ENCODE measurements at regions not wholly inside any gene's neighbourhood (a gene's known extent, or its start where the extent isn't known, plus 50 kb on each side); places are given as distances from the start of the nearest gene placed in this dataset.
"Not testable (repeated sequence)": the region's sequence is repeated elsewhere in the genome, so short reads cannot be mapped to it uniquely, and the experiment has no call there.

DNA sequence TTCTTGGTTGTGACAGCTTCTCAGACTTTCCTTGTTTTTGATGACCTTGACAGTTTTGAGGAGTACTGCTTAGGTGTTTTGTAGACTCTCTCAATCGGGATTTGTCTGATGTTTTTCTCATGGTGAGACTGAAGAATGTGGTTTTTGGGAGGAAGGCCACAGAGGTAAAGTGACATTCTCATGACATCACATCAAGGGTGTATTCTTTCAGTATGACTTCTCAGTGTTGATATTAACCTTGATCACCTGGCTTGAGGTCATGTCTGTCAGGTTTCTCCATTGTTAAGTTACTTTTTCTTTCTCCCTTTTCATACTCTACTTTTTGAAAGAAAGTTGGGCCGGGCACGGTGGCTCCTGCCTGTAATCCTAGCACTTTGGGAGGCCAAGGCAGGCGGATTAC lies 269.9 kb downstream of the ZNF37A start:
- not testable (repeated sequence) for H3K27ac Mint-ChIP-seq (ENCODE audit: unreplicated experiment); DNase-seq (ENCODE audit: low read depth, low spot score); H3K36me3 Mint-ChIP-seq (ENCODE audit: low read depth); H3K4me3 Mint-ChIP-seq; H3K9me3 Mint-ChIP-seq; H3K4me1 Mint-ChIP-seq; H3K27me3 Mint-ChIP-seq (ENCODE audit: low read depth)

GRCh38 chr10:38365917-38366316 lies 271.8 kb downstream of the ZNF37A start:
- not testable (repeated sequence) for H3K36me3 Mint-ChIP-seq (ENCODE audit: low read depth); H3K27ac Mint-ChIP-seq (ENCODE audit: unreplicated experiment); H3K4me3 Mint-ChIP-seq

GRCh38 chr10:38383800-38384199 lies 289.7 kb downstream of the ZNF37A start:
- not testable (repeated sequence) for H3K27me3 Mint-ChIP-seq (ENCODE audit: low read depth); H3K4me3 Mint-ChIP-seq; DNase-seq (ENCODE audit: low read depth, low spot score); H3K27ac Mint-ChIP-seq (ENCODE audit: unreplicated experiment); H3K9me3 Mint-ChIP-seq; H3K4me1 Mint-ChIP-seq; H3K36me3 Mint-ChIP-seq (ENCODE audit: low read depth)

More at GRCh38 chr10:38365917-38366316, 271.8 kb downstream of the ZNF37A start:
- DNase-seq (ENCODE audit: low read depth, low spot score); H3K9me3 Mint-ChIP-seq; H3K27me3 Mint-ChIP-seq (ENCODE audit: low read depth); H3K4me1 Mint-ChIP-seq: not testable (repeated sequence)
- peak; percentile 31 for TF ChIP-seq CTCF (conservative IDR thresholded peaks at IDR 0.05)

- H3K36me3 Mint-ChIP-seq (ENCODE audit: low read depth); H3K4me3 Mint-ChIP-seq; DNase-seq (ENCODE audit: low read depth, low spot score); H3K4me1 Mint-ChIP-seq; H3K27me3 Mint-ChIP-seq (ENCODE audit: low read depth); H3K27ac Mint-ChIP-seq (ENCODE audit: unreplicated experiment); H3K9me3 Mint-ChIP-seq: not testable (repeated sequence)
Observed at GRCh38 chr10:38386869-38387268, 292.7 kb downstream of the ZNF37A start.

DNA sequence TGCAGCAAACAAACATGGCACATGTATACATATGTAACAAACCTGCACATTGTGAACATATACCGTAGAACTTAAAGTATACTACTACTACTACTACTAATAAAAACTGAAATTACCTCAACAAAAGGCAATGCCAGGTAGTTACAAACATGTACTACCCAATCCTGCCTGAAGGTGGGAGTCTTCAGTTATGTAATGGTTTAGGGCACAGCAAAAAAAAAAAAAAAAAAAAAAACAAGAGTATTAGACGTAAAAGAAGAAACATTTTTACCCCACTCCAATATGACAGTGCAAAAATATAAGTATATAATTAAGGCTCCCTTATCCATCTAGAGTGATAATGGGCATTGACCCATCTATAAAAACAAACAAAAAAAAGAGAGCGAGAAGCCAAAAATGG lies 296.6 kb downstream of the ZNF37A start:
- not testable (repeated sequence) for H3K4me1 Mint-ChIP-seq; H3K27ac Mint-ChIP-seq (ENCODE audit: unreplicated experiment); DNase-seq (ENCODE audit: low read depth, low spot score); H3K36me3 Mint-ChIP-seq (ENCODE audit: low read depth); H3K4me3 Mint-ChIP-seq; H3K27me3 Mint-ChIP-seq (ENCODE audit: low read depth); H3K9me3 Mint-ChIP-seq
- TF ChIP-seq CTCF (conservative IDR thresholded peaks at IDR 0.05) = peak; percentile 41

- H3K36me3 Mint-ChIP-seq (ENCODE audit: low read depth); H3K4me1 Mint-ChIP-seq; DNase-seq (ENCODE audit: low read depth, low spot score); H3K4me3 Mint-ChIP-seq; H3K27ac Mint-ChIP-seq (ENCODE audit: unreplicated experiment); H3K27me3 Mint-ChIP-seq (ENCODE audit: low read depth); H3K9me3 Mint-ChIP-seq: not testable (repeated sequence)
Observed at GRCh38 chr10:38395465-38395864, 301.3 kb downstream of the ZNF37A start.

GRCh38 chr10:38396178-38396954 lies 302.2 kb downstream of the ZNF37A start:
- DNase-seq (ENCODE audit: low read depth, low spot score); H3K4me1 Mint-ChIP-seq; H3K27ac Mint-ChIP-seq (ENCODE audit: unreplicated experiment); H3K36me3 Mint-ChIP-seq (ENCODE audit: low read depth); H3K27me3 Mint-ChIP-seq (ENCODE audit: low read depth); H3K4me3 Mint-ChIP-seq; H3K9me3 Mint-ChIP-seq: not testable (repeated sequence)

DNA sequence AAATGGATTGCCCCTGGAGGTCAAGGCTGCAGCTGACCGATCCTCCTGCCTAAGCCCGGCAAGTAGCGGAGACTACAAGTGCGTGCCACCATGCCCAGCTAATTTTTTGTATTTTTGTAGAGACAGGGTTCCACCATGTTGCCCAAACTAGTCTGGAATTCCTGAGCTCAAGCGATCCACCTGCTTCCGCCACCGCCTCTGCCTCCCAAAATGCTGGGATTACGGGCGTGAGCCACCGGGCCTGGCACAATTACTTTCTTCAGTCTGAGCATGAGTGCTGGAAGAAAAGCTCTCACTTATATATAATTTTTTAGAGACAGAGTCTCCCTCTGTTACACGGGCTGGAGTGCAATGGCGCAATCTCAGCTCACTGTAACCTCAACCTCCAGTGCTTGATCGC lies 307.4 kb downstream of the ZNF37A start:
- H3K27me3 Mint-ChIP-seq (ENCODE audit: low read depth); H3K4me1 Mint-ChIP-seq; H3K27ac Mint-ChIP-seq (ENCODE audit: unreplicated experiment); DNase-seq (ENCODE audit: low read depth, low spot score); H3K36me3 Mint-ChIP-seq (ENCODE audit: low read depth); H3K9me3 Mint-ChIP-seq; H3K4me3 Mint-ChIP-seq: not testable (repeated sequence)

- DNase-seq (ENCODE audit: low read depth, low spot score) = peak; percentile 55
- Mint-ChIP-seq H3K27ac (ENCODE audit: unreplicated experiment) (peak overlapping the region; percentile 97), H3K4me3 (peak overlapping the region; percentile 89)
- not testable (repeated sequence) for H3K36me3 Mint-ChIP-seq (ENCODE audit: low read depth); H3K27me3 Mint-ChIP-seq (ENCODE audit: low read depth); H3K9me3 Mint-ChIP-seq; H3K4me1 Mint-ChIP-seq
Observed at GRCh38 chr10:38402442-38403346, 308.6 kb downstream of the ZNF37A start.

DNA sequence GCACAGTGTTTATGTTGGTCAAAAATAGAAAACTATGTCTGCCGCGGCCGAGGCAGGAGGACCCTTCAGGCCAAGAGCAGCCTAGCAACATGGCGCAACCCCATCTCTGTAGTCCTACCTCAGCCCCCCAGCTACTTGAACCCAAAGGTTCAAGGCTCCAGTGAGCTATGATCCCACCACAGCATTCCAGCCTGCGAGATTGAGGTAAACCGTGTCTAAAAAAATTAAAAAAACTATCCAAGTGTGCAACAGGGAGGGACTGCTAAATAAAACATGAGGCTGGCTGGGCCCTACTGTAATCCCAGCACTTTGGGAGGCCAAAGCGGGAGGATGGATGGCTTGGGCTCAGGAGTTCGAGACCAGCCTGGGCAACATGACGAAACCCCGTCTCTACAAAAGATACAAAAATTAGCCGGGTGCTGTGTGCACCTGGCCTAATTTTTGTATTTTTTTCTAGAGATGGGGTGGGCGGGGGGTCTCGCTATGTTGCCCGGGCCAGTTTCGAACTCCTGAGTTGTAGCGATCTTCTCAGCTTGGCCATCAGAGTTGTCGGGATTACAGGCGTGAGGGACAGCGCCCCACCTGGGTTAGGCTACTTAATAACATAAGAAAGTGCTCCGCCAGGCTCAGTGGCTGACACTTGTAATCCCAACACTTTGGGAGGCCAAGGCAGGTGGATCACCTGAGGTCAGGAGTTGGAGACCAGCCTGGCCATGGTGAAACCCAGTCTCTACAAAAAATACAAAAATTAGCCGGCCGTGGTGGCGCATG lies 309.4 kb downstream of the ZNF37A start:
- H3K36me3 Mint-ChIP-seq (ENCODE audit: low read depth); H3K9me3 Mint-ChIP-seq; DNase-seq (ENCODE audit: low read depth, low spot score); H3K27me3 Mint-ChIP-seq (ENCODE audit: low read depth); H3K4me1 Mint-ChIP-seq: not testable (repeated sequence)
- H3K4me3 Mint-ChIP-seq = peak overlapping the region; percentile 89
- peak overlapping the region; percentile 95 for H3K27ac Mint-ChIP-seq (ENCODE audit: unreplicated experiment)

DNA sequence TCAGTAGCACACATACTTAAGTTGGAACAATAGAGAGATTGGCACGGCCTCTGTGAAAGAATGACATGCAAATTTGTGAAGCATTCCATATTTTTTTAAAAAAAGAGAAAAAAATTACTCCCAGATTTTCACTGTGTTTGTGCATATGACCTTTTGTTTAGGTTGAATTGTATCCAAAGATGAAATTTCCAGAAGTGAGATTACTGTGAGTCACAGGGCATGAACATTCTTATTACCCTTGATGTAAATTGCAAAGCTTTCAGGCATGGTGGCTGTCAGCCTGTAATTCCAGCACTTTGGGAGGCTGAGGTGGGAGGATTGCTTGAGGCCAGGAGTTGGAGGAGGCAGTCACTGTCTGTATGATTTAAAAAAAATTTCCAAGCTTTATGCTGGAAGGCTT lies 329.5 kb downstream of the ZNF37A start:
- not testable (repeated sequence) for H3K27ac Mint-ChIP-seq (ENCODE audit: unreplicated experiment); H3K4me1 Mint-ChIP-seq; H3K9me3 Mint-ChIP-seq; H3K4me3 Mint-ChIP-seq; H3K27me3 Mint-ChIP-seq (ENCODE audit: low read depth); DNase-seq (ENCODE audit: low read depth, low spot score); H3K36me3 Mint-ChIP-seq (ENCODE audit: low read depth)

Data from neural crest cell (in vitro differentiated cells).